ENCODE measurements at regions not wholly inside any gene's neighbourhood (a gene's known extent, or its start where the extent isn't known, plus 50 kb on each side); places are given as distances from the start of the nearest gene placed in this dataset.

GRCh38 chr9:607417-607816, 234.1 kb upstream of the DMRT1 start (continued):
- no peak for TF ChIP-seq EZH2 (IDR thresholded peaks at IDR 0.05; ENCODE audit: low read depth, low read length, severe bottlenecking)

All from H1 (cell line).